ENCODE measurements at regions not wholly inside any gene's neighbourhood (a gene's known extent, or its start where the extent isn't known, plus 50 kb on each side); places are given as distances from the start of the nearest gene placed in this dataset.

DNA sequence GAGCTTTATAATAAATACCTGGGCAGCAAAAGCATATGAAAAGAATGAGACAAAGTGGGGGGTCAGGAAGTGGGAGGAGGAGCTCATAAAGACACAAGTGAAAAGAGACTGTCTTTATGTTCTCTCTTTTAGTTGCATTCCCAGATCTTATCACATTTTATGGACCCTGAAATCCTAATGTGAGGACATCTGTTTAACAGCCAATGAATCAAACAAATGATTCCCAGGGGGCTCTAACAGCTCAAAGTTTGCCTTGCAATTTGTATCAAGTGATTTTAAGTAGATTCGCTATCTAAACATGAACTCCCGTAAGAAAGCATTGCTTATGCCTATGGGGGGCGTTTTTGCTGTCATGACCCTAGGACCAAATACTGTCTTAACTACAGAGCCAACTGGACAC is 332.3 kb upstream of the CNTN4 start:
- no peak for TF ChIP-seq CTCF (IDR thresholded peaks at IDR 0.05)
- TF ChIP-seq POLR2A (IDR thresholded peaks at IDR 0.05), result no peak
- no peak for DNase-seq
- Histone ChIP-seq H3K4me3 (no peak overlapping the region), H3K9me3 (no peaks in the 10 kb centered on the region), H3K36me3 (no peaks in the 10 kb centered on the region), H3K27ac (no peak overlapping the region), H3K4me1 (no peaks in the 10 kb centered on the region), H3K27me3 (no peaks in the 10 kb centered on the region)
- 56% methylated on average over 3 of the region's 3 CpGs for whole genome bisulfite sequencing (ENCODE audit: insufficient coverage, low coverage, low lambda C conversion rate, missing lambda C conversion rate)
- intact Hi-C loops (cut with DNase I), result no loop called here
- no peak for ATAC-seq

GRCh38 chr3:1773679-1774078 is 325.0 kb upstream of the CNTN4 start:
- H3K27ac ChIP-seq, result no peak overlapping the region
- no peaks in the 10 kb centered on the region for H3K27me3 ChIP-seq
- H3K4me1 ChIP-seq, result no peaks in the 10 kb centered on the region
- no peak overlapping the region for H3K4me3 ChIP-seq
- no peaks in the 10 kb centered on the region for H3K9me3 ChIP-seq
- TF ChIP-seq CTCF (IDR thresholded peaks at IDR 0.05), result no peak
- no peak for TF ChIP-seq POLR2A (IDR thresholded peaks at IDR 0.05)
- no peaks in the 10 kb centered on the region for H3K36me3 ChIP-seq
- no peak for ATAC-seq
- WGBS (ENCODE audit: insufficient coverage, low coverage, low lambda C conversion rate, missing lambda C conversion rate), result 12% methylated on average over 1 of the region's 1 CpG
- no peak for DNase-seq
- intact Hi-C loops (cut with DNase I), result no loop called here

DNA sequence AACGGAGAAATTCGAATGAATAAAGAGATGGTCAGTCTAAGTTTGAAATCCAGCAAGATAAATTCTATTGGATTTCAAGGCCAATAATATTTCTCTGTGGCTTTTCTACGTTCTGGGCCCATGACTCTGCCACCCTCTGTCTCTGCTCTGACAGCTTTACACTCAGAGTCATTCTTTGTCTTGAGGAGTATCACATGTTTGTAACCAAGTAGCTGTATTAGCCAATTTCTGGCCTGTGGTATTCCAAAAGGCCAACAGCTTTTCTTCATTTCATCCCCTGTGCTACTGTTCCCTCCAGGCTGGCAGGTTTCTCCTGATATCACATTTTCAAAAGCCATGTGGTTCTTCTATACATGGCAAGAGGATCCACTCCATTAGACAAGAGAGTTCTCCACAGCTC is 324.1 kb upstream of the CNTN4 start:
- Histone ChIP-seq H3K4me3 (no peak overlapping the region), H3K27me3 (no peaks in the 10 kb centered on the region), H3K27ac (no peak overlapping the region), H3K36me3 (no peaks in the 10 kb centered on the region), H3K4me1 (no peaks in the 10 kb centered on the region), H3K9me3 (no peaks in the 10 kb centered on the region)
- 40% methylated on average over 3 of the region's 3 CpGs for WGBS (ENCODE audit: insufficient coverage, low coverage, low lambda C conversion rate, missing lambda C conversion rate)
- DNase-seq, result no peak
- intact Hi-C loops (cut with DNase I), result no loop called here
- ATAC-seq, result no peak
- no peak for TF ChIP-seq POLR2A (IDR thresholded peaks at IDR 0.05)
- no peak for TF ChIP-seq CTCF (IDR thresholded peaks at IDR 0.05)

DNA sequence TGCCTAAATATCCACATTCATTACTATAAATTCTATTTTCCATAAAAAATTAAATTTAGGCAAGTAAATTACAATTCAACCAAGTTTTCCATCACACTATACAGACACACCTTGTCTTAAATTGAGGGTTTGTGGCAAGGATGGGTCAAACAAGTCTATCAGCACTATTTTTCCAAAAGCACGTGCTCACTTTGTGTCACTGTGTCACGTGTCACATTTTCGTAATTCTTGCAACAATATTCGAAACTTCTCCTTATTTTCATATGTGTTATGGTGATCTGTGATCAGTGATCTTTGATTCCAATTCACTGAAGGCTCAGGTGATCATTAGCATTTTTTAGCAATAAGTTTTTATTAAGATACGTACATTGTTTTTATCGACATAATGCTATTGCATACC is 323.3 kb upstream of the CNTN4 start:
- Histone ChIP-seq H3K27ac (no peak overlapping the region), H3K27me3 (no peaks in the 10 kb centered on the region), H3K4me1 (no peaks in the 10 kb centered on the region), H3K9me3 (no peaks in the 10 kb centered on the region), H3K4me3 (no peak overlapping the region), H3K36me3 (no peaks in the 10 kb centered on the region)
- ATAC-seq (no peak), DNase-seq (no peak)
- TF ChIP-seq POLR2A (IDR thresholded peaks at IDR 0.05) (no peak), CTCF (IDR thresholded peaks at IDR 0.05) (no peak)
- intact Hi-C loops (cut with DNase I), result no loop called here
- WGBS (ENCODE audit: insufficient coverage, low coverage, low lambda C conversion rate, missing lambda C conversion rate), result 50% methylated on average over 6 of the region's 6 CpGs

GRCh38 chr3:1783995-1784394 is 314.7 kb upstream of the CNTN4 start:
- ATAC-seq (no peak), DNase-seq (no peak)
- Histone ChIP-seq H3K36me3 (no peaks in the 10 kb centered on the region), H3K4me1 (no peaks in the 10 kb centered on the region), H3K4me3 (no peak overlapping the region), H3K27me3 (no peaks in the 10 kb centered on the region), H3K27ac (no peak overlapping the region), H3K9me3 (no peaks in the 10 kb centered on the region)
- intact Hi-C loops (cut with DNase I), result no loop called here
- 45% methylated on average over 3 of the region's 3 CpGs for WGBS (ENCODE audit: insufficient coverage, low coverage, low lambda C conversion rate, missing lambda C conversion rate)
- TF ChIP-seq POLR2A (IDR thresholded peaks at IDR 0.05) (no peak), CTCF (IDR thresholded peaks at IDR 0.05) (no peak)

Data from right lobe of liver (tissue), 6 donors.